ENCODE measurements at regions not wholly inside any gene's neighbourhood (a gene's known extent, or its start where the extent isn't known, plus 50 kb on each side); places are given as distances from the start of the nearest gene placed in this dataset.

DNA sequence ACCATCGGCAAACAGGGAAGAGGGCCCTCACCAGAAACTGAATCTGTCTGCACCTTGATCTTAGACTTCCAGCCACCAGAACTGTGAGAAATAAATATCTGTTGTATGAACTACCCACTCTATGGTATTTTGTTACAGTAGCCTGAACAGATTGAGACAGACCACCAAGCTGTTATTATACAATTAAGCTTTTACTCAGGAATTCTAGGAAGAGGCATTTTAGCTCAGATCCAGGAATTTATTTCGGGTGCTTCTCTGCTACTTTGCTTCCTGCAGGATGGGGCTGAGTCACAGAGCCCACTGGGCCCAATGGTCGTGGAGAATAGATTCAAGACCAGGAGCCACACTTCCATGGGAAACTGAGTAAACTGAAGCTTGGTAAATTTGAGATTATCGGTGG lies 145.5 kb upstream of the PFN2 start:
- DNase-seq: no peak

DNA sequence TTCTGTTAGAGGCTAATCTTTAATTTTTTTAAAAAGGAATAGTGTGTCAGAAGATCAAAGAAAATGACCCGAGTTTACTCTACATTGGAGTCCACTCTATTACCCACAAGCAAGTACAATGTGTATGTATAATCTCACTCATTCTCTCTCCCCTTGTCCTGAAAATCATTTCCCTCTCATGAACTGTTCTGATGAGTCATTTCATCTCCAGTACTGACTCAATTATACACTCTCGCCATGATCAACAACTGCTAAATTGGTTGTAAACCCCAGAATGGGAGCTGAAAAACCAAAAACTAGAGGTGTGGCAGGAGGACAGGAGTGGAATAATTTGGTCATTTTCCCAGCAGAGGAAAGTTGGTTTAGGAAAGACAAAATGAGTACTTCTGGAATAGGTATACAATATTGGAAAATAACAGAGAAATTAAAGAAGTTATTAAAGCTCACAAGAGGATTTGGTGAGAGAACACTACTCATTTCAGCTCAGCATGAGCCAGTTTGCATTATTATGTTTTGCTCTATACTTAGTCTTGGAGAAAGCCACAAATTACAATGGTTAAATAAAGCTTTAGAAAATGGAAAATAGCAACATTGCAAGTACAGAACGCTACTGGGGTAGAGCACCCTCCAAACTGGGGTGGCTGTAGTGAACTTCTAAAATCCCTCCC lies 144.3 kb upstream of the PFN2 start:
- no peak for DNase-seq

DNA sequence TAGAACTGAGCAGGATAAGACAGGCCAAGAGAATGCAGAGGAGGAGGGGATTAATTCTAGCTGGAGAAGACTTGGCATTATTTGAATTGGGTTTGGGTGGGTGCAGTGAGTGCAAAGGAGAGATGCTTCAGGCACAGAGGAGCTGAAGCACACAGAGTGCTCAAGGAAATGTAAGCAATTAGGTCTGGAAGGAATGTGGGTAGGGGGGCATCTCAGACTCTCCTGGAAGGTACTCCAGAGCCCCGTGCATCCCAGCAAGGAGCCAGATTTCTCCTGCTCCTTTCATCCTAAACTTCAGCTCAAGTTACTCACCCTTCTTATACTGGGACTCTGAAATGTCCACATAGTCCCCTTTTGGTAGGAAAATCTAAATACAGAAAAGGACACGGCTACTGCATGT lies 143.6 kb upstream of the PFN2 start:
- DNase-seq: no peak

DNA sequence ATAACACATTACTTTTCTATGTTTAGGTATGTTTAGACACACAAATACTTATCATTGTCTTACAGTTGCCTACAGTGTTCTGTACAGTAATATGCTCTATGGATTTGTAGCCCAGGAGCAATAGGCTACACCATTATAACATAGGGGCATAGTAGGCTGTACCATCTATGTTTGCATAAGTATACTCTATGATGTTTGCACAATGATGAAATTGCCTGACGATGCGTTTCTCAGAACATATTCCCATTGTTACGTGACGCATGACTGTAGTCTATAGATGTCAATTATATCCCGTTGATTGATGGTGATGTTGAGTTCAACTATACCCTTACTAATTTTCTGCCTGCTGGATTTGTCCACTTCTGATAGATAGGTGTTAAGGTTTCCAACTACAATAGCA lies 139.4 kb upstream of the PFN2 start:
- DNase-seq: no peak

DNA sequence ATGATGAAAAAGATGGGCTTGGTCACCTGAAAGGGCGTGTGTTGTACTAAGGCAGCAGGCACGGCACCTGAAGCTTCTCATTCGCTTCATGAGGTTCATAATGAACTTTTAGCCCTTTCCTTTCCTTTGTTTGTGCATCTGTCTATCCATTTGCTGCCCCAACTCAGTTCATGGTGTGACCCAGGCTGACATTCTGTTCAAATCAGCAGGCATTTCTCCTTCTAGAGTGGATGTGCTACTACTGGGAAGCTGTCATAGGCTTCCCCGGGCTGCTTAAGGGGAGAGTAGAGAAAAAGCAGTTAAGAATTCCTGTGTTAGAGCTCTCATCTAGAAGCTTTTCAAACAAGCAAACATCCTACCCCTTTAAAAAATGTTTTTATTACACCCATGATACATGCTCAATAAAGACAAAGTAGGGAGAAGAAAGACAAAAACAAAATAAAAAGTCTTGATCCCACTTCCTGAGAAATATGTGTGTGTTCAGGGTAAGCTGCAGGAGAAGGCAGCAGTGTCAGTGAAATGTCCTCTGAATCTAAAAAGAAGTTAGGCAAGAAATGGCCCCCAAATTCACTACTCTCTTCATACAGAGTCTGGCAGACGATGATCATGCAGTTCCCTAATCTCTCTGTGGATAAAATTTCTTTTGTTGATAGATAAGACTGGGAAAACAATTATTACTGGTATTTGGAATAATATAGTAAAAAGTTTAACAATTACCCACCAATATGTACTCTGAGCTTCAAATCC lies 136.9 kb upstream of the PFN2 start:
- DNase-seq: no peak

DNA sequence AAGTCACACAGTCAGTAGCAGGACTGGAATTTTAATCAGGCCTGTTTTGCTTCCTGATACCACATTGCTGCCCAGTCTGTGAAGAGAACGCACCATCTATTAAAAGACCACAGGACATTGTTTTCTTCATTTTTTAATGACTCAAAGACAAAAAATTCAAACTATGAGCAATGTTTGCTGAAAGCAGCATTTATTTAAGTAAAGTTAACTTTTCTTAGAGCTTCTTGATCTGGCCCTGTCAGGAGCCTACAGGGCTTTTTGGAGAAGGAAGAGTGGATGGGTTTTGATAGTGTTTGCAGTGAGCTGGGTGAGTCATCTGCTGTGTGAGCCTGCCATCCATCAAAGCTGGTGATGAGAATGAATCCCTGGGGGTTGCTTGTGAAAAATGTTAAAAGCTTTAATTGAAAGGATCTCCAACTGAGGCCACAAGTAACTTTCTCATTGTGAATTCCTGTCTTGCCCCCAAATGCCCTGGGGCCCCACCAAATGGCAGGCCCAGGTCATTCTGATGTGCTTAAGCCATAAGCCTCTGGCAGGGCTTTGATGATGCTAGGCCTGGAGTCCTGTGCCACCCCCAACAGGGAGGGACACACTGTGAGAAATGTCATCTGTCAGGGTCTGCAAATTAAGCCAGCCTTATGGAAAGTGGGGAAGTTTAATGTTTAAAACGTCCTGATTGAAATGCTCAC lies 136.2 kb upstream of the PFN2 start:
- no peak for DNase-seq

DNA sequence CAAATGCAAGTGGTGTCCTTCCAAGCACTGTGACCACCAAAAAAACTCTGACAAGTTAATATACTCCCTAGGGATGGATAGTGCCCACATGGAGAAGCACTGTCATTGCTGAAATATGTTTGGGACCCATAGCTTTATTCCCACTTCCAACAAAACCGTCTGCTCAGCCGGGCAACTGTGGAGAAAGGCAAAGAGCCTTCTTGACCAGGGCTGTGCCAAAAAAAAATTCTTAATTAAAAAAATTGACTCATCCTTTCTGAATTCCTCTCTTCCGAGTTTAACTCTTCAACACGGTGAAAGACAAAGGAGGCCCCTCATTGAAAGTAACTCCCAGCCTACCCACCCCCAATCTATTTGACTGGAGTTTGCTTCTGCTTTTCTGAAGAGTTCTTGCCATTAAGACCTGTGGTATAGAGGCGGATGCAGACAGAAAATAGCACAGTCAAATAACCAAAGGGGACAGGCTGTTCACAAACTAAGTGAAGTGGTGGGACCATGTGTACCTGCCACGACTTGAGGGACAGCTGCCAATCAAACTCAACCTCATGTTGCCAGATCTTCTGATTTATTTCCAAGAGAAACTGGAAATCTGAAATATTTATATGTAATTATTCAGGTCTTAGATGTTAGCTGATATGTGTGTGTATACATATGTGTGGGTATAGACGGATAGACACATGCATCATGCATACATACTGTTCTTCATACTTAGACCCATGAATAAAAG lies 135.4 kb upstream of the PFN2 start:
- no peak for DNase-seq

DNA sequence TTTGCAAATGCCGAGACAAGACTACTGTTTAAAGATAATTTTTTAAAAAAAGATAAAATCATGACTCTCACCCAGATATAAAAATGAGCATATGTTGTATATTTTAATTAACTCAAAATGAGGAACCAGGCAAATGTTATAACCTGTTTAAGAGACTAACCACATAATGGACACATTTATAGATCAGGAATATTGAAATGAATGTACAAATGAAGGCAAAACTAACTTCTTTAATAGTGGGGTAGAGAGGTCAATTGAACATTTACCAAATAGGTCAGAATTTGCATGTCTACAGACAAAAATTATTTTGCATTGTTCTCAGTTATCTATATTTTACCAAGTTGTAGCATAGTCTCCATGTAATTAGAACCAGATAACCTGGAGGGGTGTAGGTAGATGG lies 134.3 kb upstream of the PFN2 start:
- no peak for DNase-seq

DNA sequence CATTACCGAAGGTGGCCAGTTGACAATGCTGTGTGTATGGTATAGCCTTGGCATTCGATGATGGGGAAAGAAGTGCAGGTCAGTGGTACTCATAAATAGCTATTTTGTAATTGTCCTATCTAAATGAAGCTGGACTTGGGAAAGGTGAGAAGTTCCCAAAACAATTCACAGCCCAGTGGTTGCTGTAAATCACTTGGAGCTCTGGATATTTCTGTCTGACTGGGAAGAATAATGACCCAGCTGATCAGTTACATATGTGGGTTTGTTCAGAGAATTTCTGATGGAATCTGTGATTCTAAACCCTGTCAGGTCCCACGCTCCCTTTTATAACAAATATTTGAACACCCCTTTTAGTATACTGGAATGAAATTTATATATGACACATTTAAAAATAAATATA lies 133.9 kb upstream of the PFN2 start:
- DNase-seq: no peak

DNA sequence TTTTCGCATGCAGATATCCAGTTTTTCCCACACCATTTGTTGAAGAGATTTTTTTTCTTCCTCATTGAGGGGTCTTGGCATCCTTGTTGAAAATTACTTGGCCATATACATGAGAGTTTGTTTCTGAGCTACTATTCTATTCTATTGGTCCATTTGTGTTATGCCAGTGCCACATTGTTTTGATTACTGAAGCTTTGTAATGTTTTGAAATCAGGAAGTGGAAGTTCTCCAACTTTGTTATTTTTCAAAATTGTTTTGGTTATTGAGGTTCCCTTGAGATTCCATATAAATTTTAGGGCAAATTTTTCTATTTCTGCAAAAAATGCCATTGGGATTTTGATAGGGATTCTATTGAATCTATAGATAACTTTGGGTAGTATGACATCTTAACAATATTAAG lies 130.3 kb upstream of the PFN2 start:
- no peak for DNase-seq

DNA sequence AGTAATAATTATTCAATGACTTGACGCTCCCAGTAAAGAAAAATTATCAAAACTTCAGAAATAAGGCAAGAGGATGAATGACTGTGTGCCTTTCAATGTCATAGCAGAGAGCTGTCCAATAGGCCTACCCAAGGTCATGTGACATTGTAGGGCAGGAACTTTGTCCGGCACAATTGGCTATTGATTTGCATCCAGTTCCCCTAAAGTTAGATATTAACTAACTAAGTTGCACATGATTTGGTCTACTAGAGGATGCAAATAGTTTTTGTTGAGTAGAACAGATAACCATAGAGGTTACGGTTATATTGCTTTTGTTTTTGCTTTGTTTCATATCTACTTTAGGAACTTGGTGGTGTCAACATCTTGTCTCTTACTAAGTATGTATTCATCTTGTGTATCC lies 127.9 kb upstream of the PFN2 start:
- no peak for DNase-seq

DNA sequence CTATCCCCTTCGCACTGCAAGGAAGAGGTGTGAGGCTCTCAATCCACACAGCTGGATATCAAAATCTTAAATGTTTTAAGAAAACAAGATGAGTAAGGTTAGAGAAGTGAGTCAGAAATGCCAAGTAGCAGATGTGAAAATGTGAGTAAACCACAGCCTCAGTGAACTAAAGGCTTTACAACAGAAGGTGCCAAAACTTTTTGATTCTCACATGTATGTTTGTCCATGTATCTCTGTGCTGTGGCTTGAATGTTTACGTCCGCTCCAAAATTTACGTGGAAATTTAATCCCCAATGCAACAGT lies 126.8 kb upstream of the PFN2 start:
- DNase-seq: no peak

DNA sequence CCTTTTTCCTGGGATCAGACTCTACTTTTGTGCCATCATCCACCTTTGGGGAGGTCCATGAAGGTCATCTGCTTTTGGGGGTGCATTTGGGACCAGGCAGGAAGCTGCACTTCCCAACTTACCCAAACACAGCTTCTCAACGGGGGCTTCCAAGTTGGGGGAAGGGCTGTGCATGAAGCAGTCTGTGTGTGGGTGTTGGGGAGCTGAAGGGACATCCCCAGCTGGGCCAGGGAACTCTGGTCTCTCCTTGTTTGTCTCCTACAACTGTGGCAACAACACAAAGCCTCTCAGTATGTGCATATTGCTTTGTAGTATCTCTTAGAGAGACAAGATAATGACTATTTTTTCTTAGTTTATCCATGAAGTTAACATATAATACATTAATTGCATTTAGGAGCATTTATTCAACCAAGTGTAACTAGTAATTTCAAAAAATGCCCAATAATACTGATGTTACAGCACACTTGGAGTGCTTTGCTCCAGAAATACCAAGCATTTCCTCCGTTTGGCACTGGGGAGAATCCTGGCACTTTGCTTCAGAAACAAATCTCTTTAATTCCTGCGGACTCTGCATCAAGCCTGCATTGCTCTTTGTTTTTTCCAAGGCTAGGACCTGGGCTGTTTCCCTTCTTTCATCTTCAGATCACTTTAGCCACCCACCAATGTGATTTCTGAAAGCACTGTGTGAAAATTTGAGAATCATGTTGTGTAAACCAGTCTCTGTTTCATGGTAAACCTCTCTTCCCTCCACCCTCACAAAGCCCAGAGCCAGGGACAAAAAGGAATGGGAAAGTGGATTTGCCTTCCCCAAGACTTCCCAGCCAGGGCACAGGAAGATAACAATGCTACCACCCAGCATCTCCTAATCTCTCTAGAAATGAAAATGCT lies 126.2 kb upstream of the PFN2 start:
- DNase-seq: no peak

DNA sequence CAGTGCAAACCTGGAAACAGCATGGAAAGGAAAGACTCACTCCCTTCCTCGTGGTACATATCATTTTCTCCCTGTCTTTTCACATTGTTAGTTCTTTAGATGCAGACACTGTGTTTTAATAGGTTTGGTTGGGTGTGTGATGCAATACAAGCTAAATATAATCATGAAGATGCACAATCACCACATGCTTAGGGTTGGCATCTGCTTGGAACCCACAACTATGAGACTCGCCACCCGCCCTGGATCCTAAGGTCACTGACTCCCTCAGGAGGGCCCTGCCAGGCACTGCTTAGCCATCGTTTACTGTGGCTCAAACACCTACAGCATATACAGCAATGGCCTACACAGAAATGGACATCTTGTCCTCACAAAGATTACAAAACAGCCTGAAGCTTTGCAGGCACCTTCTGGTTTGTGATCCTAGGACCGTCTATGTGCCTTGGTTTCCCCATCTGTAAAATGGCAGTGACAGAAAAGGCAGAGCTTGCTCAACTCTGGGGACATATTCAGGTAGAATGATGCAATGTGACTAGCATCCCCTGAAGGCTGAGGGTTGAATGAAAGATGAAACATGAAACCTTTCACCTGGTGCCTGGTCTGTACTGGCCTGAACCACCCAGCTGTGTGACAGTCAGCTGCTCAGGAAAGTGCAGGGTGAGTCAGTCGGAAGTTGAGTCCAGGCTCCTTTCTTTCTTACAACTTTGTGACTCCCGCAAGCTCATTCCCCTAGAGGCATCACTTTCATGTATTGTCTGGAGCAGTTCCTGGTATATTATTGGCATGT lies 123.6 kb upstream of the PFN2 start:
- no peak for DNase-seq

DNA sequence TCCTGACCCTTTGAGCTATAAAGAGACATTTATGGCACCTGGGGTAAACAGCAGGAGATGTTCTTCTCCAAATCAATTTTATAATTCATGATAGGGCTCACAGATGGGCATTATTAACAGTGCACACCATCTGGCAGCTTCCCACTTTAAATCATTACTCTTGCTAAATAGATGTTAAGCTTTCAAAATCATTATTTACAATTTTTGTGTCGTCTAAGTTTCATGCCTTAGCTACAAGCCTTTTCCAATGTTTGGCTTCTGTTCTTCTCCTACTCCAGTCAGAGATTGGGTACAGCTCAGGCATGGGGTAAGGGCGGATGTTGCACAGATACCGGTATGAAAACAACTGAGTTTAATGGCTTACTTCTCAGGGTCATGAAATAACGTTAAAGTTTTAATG lies 120.9 kb upstream of the PFN2 start:
- no peak for DNase-seq

DNA sequence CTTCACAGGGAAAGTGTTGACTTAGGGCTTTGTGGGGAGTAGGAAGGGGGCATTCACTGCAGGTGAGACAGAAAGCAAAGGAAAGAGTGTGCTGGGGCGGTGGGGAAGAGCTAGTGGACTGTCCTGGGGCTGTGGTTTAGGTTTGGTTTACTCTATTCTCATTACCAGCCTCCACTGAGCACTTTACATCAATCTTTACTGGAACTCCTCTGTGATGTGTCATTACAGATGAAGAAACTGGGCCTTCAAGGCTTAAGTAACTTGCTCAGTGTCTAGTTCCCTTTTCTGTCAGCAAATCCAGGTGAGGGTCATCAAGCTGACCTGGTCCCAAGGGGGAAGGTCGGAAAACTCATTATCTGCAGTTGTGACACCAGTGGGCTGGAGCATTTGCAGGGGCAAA lies 120.2 kb upstream of the PFN2 start:
- DNase-seq: no peak

DNA sequence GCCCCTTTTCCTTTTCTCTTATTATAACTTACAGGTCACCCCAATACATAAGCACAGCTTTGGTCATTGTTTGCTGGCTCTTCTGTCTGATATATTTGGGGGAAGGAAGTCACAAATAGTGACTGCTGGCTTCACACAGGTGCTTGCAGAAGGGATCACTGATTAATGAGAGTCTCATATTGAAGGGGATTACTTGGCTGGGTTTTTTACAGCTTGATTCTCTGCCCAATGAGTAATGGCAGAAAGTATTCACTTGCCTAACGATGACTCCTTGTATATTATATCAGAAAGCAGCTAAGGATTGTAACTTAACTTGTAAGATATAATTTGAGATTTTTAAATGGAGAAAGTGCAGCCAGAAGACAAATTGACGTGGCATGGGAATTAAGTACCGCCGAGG lies 119.3 kb upstream of the PFN2 start:
- no peak for DNase-seq

DNA sequence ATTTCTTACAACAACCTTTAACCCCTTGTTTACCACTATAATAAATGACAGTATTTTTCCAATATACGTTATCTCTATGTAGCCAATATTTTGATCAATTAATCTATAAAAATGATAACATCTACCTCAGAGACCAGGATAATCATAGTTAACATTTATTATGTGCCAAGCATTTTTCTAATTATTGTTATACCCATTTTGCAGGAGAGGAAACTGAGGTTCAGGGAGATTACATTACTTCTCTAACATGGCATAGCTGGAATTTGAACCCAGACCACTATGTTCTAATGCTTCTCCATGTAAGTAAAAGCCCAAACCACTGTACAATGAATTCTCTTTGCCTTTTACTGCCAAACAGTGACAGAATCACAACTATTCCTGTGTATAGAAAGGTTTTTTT lies 113.4 kb upstream of the PFN2 start:
- no peak for DNase-seq

DNA sequence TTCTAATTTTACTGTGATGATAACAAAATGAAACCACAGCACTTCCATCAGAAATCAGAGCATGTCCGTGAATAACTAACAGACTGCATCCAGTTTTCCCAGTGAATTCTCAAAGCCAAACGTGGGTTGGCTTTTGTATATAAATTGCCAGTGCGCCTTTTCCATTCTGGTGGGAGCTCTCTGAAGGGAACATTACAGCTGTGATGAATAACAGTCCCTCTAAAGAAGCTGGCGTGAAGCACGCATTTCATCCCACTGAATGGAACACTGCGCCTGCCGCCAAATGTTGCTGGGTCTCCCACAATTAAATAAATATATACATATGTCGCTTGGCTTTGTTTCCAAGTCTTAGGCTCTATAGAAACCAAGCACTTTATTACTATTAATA lies 113.0 kb upstream of the PFN2 start:
- DNase-seq: no peak

DNA sequence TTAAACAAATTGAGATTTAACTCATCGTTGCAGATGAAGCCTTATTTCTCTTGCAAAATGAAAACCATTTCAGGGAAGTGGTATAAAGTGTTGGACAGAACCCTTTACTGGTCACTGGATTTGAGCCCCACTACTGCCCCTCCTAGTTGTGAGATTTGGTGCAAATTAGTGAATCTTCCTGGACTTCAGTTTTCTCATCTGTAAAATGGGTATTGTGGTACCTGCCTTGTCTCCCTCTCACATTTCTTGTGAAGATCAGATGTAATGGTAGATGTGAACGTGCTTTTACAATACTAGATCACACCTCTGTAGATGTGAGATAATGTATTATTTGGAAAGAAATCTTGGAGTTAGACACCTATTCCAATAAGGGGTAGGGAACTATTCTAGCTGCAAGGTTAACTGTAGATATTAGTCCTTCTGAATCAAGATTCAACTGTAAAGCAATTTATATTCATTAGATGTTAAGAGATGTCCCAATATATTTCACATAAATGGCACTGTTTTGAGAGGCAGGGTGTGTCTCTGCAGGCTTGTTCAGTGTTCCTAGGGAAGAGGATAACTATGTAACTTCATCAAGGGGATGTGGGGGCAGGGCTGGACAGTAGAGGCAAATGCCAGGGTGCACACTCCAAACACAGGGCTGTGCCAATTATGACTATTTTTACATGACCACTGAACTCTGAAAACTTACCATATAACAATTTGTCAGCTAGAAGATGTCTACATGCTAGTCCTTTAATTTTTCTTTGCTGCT lies 112.4 kb upstream of the PFN2 start:
- DNase-seq: no peak

DNA sequence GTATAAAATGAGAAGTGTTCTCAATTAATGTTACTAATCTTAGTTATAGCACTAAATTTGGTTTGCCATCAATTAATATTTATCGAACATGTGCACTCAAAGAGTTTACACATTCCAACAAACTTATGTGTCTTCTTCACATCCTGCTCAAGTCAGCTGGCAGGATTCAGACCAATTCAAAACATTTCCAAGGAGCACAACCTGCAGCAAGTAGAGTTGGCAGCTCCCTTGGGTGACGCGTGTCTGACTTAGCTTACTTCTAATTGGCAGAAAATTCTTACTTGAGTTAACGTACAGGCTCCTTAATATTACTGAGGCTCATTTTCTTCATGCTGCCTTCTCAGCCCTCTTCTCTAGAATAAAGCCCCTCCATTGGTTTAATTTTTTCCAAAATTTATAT lies 110.4 kb upstream of the PFN2 start:
- DNase-seq: no peak

All from stimulated activated CD8-positive, alpha-beta memory T cell treated with anti-CD3 and anti-CD28 coated beads, Interleukin-4, amount 100 ng/mL, for 48 hours (primary cell).